GM12891 (cell line): ENCODE measurements at regions not wholly inside any gene's neighbourhood (a gene's known extent, or its start where the extent isn't known, plus 50 kb on each side); places are given as distances from the start of the nearest gene placed in this dataset.

Experiments
- PAX5 ChIP-seq: IDR thresholded peaks from 2 replicates; pipeline ENCODE4 v1.6.1; 2011; ENCODE audit warnings: low read length, moderate library complexity, mild to moderate bottlenecking; ENCODE audit not compliant: insufficient read depth, severe bottlenecking
- POLR2A ChIP-seq: IDR thresholded peaks from 2 replicates; pipeline ENCODE4 v1.6.1; 2011; ENCODE audit warnings: low read depth, low read length, control low read depth
- POLR2AphosphoS5 ChIP-seq: IDR thresholded peaks from 2 replicates; pipeline ENCODE4 v1.6.1; 2011; ENCODE audit warnings: low read depth, low read length, control low read depth
- POU2F2 ChIP-seq: IDR thresholded peaks from 2 replicates; pipeline ENCODE4 v1.6.1; 2011; ENCODE audit warnings: low read depth, mild to moderate bottlenecking, control low read depth, low read length, moderate library complexity
- SPI1 ChIP-seq: IDR thresholded peaks from 2 replicates; pipeline ENCODE4 v1.6.1; 2011; ENCODE audit warnings: low read depth, low read length, control low read depth
- TAF1 ChIP-seq: IDR thresholded peaks from 2 replicates; pipeline ENCODE4 v1.6.1; 2011; ENCODE audit warnings: low read depth, low read length, control low read depth

- TF ChIP-seq POLR2A (no peak), TAF1 (no peak), PAX5 (no peak), POLR2AphosphoS5 (no peak), SPI1 (no peak), POU2F2 (no peak)
These were observed 151.1 kb downstream of the AHSP start for GRCh38 chr16:31678649-31679325.
